ENCODE measurements at regions not wholly inside any gene's neighbourhood (a gene's known extent, or its start where the extent isn't known, plus 50 kb on each side); places are given as distances from the start of the nearest gene placed in this dataset.

- 3% methylated on average over 2 of the region's 2 CpGs for WGBS (ENCODE audit: low lambda C conversion rate)
These were observed 615.7 kb downstream of the GABRG2 start for GRCh38 chr5:162683284-162683683.

GRCh38 chr5:162684145-162684544 lies 616.6 kb downstream of the GABRG2 start:
- H3K9ac ChIP-seq = no peak overlapping the region
- ChIA-PET POLR2A (no interaction called here), CTCF (no interaction called here)
- H3F3A ChIP-seq (replicated peaks; ENCODE audit: insufficient read depth) = no peaks in the 10 kb centered on the region
- H3K27me3 ChIP-seq (ENCODE audit: insufficient read depth) = no peaks in the 10 kb centered on the region
- no peak overlapping the region for H3K4me3 ChIP-seq (ENCODE audit: low read depth in 2 of 2, low read length in 1 of 2)
- H3K36me3 ChIP-seq (replicated peaks in 1 of 2; ENCODE audit: control insufficient read depth in 1 of 2, insufficient read depth in 2 of 2, low read length in 1 of 2) = no peaks in the 10 kb centered on the region
- H2AFZ ChIP-seq (ENCODE audit: low read depth) = no peak overlapping the region
- no peak overlapping the region for H3K4me2 ChIP-seq
- H3K27ac ChIP-seq (ENCODE audit: low read depth in 2 of 2, low read length in 1 of 2) = no peak overlapping the region
- no peaks in the 10 kb centered on the region for H3K9me3 ChIP-seq
- H3K9me2 ChIP-seq = no peaks in the 10 kb centered on the region
- no peaks in the 10 kb centered on the region for H3K4me1 ChIP-seq (ENCODE audit: control insufficient read depth in 1 of 2, insufficient read depth in 2 of 2, low read depth in 1 of 2, low read length in 1 of 2)
- no peak for DNase-seq
- H4K20me1 ChIP-seq (ENCODE audit: insufficient read depth) = no peaks in the 10 kb centered on the region
- no peaks in the 10 kb centered on the region for H3K79me2 ChIP-seq (ENCODE audit: insufficient read depth)
- 2% methylated on average over 3 of the region's 3 CpGs for WGBS (ENCODE audit: low lambda C conversion rate)
- TF ChIP-seq TAF1 (IDR thresholded peaks at IDR 0.05; ENCODE audit: borderline replicate concordance, low read depth, low read length) (no peak), FOSL2 (IDR thresholded peaks at IDR 0.05; ENCODE audit: borderline replicate concordance, low read depth) (no peak), REST (IDR thresholded peaks at IDR 0.05; ENCODE audit: low read depth, low read length) (no peak), MEF2A (IDR thresholded peaks at IDR 0.05; ENCODE audit: borderline replicate concordance, low read depth) (no peak), EP300 (IDR thresholded peaks at IDR 0.05; ENCODE audit: borderline replicate concordance in 1 of 2, low read depth in 1 of 2, low read length in 1 of 2) (no peak), RXRA (IDR thresholded peaks at IDR 0.05; ENCODE audit: borderline replicate concordance, low read depth) (no peak), USF2 (IDR thresholded peaks at IDR 0.05; ENCODE audit: borderline replicate concordance, low read depth, low read length) (no peak), USF1 (IDR thresholded peaks at IDR 0.05; ENCODE audit: borderline replicate concordance, low read depth) (no peak), CTCF (IDR thresholded peaks at IDR 0.05) (no peak)

More at GRCh38 chr5:162683284-162683683, 615.7 kb downstream of the GABRG2 start:
- Histone ChIP-seq H3K9ac (no peak overlapping the region), H3K9me3 (no peaks in the 10 kb centered on the region), H3K9me2 (no peaks in the 10 kb centered on the region), H3K27me3 (ENCODE audit: insufficient read depth) (no peaks in the 10 kb centered on the region), H2AFZ (ENCODE audit: low read depth) (no peak overlapping the region), H3F3A (replicated peaks; ENCODE audit: insufficient read depth) (no peaks in the 10 kb centered on the region), H3K4me1 (ENCODE audit: control insufficient read depth in 1 of 2, insufficient read depth in 2 of 2, low read depth in 1 of 2, low read length in 1 of 2) (no peaks in the 10 kb centered on the region), H3K4me3 (ENCODE audit: low read depth in 2 of 2, low read length in 1 of 2) (no peak overlapping the region), H3K36me3 (replicated peaks in 1 of 2; ENCODE audit: control insufficient read depth in 1 of 2, insufficient read depth in 2 of 2, low read length in 1 of 2) (no peaks in the 10 kb centered on the region), H3K27ac (ENCODE audit: low read depth in 2 of 2, low read length in 1 of 2) (no peak overlapping the region), H3K79me2 (ENCODE audit: insufficient read depth) (no peaks in the 10 kb centered on the region), H3K4me2 (no peak overlapping the region), H4K20me1 (ENCODE audit: insufficient read depth) (no peaks in the 10 kb centered on the region)
- ChIA-PET POLR2A (no interaction called here), CTCF (no interaction called here)
- TF ChIP-seq EZH2phosphoT487 (IDR thresholded peaks at IDR 0.05; ENCODE audit: borderline replicate concordance, low read depth) = no peak
- TF ChIP-seq FOXJ3 (CRISPR knock-in tag; IDR thresholded peaks at IDR 0.05) = no peak
- no peak for TF ChIP-seq JUND (IDR thresholded peaks at IDR 0.05)
- no peak for TF ChIP-seq NFIC (IDR thresholded peaks at IDR 0.05; ENCODE audit: borderline replicate concordance)
- no peak for TF ChIP-seq REST (IDR thresholded peaks at IDR 0.05; ENCODE audit: low read depth, low read length)
- DNase-seq = no peak

All from SK-N-SH (cell line).